ENCODE measurements at regions not wholly inside any gene's neighbourhood (a gene's known extent, or its start where the extent isn't known, plus 50 kb on each side); places are given as distances from the start of the nearest gene placed in this dataset.

DNA sequence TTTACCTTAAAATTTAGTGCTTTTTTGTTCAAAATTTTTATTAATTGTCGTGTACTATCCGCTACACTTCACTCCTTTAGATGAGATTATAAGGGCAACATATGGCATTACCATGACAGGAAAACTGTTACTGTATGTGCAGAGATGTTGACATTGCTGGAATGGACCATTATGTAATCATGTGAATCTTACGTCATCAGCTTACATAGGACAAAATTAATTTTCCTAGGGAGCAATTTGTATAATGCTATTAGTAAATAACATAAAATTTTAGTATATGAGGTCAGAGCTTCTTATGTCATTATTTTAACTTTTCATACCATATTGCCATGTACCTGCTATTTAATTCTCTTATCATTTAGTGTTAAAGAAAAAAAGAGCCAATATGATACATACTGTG, 110.4 kb upstream of the KLHL1 start:
- TF ChIP-seq CTCF (IDR thresholded peaks at IDR 0.05) (no peak), POLR2AphosphoS5 (IDR thresholded peaks at IDR 0.05) (no peak), POLR2A (IDR thresholded peaks at IDR 0.05; ENCODE audit: low read depth) (no peak), EP300 (IDR thresholded peaks at IDR 0.05) (no peak)

Measured in esophagus muscularis mucosa (tissue), 4 donors.